GM18870 (cell line): ENCODE measurements at regions not wholly inside any gene's neighbourhood (a gene's known extent, or its start where the extent isn't known, plus 50 kb on each side); places are given as distances from the start of the nearest gene placed in this dataset.
"Not testable (repeated sequence)": the region's sequence is repeated elsewhere in the genome, so short reads cannot be mapped to it uniquely, and the experiment has no call there.

Experiments used
- ATAC-seq: cut with Tn5 transposase; IDR thresholded peaks from one replicate; pipeline ENCODE4 v1.9.1; 2021; ENCODE audit warnings: moderate library complexity; ENCODE audit not compliant: unreplicated experiment

GRCh38 chr9:108803428-108804065 is 52.2 kb downstream of the ACTL7B start:
- ATAC-seq, result no peak

- no peak for ATAC-seq
These were observed 52.8 kb downstream of the ACTL7B start for GRCh38 chr9:108802967-108803366.

- no peak for ATAC-seq
These were observed 53.8 kb downstream of the ACTL7B start for GRCh38 chr9:108801949-108802348.

GRCh38 chr9:108800632-108801099 is 55.1 kb downstream of the ACTL7B start:
- no peak for ATAC-seq

GRCh38 chr9:108793573-108793972 is 62.2 kb downstream of the ACTL7B start:
- no peak for ATAC-seq

- no peak for ATAC-seq
These were observed 66.0 kb downstream of the ACTL7B start for GRCh38 chr9:108789742-108790141.

DNA sequence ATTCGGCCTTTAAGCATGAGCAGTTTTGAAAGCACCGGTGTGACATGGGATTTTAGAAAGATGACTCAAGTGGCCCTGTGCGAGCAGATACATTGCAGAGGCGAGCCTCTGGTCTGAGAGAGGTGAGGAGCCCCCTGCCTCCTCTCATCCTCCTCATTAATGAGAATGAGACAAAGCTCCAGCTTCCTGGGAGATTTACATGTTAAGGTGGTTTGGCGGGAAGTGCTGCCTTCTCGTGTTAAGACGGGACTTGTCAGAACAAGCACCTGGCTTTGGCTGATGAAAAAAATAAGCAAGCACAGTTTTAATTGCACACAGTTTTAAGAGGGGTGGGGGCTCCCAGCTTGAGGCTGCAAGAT is 68.1 kb downstream of the ACTL7B start:
- no peak for ATAC-seq

DNA sequence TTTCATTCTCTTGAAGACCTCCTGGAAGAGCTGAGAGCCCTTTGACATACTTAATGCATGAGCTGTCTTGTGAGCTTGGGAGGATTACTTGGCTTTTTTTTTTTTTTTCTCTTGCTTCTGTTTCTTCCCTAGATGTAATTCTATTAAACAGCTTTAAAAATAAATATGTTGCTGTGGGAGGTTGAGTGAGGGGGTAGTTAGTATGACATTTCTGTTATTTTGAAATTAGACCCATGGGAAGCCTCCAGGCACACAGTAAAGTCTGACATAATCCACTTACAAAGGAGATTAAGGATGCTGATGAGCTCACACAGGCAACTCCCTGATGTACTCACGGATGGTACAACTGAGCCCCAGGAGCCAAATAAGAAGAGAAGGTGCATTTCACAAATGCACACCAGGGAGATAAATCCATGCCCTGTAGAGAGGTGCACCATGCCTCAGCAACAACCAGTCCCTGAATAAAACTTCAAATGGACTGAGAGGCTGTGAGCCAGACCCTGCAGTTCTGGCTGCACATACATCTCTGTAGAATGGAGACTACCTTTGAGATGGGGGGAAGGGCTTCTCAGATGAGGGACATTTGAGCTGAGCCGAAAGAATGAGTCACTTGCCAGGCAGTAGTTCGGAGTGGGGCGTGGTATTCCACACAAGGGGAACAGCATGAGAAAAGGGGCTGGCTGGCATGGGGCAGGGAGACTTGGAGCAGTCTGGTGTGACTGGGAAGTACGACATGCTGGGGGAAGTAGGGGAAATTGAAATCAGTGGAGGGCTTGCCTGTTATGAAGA is 68.7 kb downstream of the ACTL7B start:
- no peak for ATAC-seq

DNA sequence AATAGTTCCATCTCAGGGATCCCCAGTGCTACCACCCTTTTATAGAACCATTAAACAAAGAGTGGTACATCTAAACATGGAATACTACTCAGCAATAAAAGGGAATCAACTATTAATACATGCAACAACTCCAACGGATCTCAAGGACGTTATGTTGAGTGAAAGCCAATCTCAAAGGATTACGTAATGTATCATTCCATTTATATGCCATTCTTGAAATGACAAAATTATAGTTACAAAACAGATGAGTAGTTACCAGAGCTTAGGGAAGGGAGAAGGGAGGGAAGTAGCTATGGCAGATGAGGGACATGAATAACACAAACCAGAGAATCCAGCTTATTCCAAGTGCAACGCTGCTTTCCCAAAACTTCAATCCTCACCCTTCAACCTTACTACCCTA is 69.5 kb downstream of the ACTL7B start:
- no peak for ATAC-seq

GRCh38 chr9:108784998-108785397 is 70.8 kb downstream of the ACTL7B start:
- ATAC-seq, result no peak

DNA sequence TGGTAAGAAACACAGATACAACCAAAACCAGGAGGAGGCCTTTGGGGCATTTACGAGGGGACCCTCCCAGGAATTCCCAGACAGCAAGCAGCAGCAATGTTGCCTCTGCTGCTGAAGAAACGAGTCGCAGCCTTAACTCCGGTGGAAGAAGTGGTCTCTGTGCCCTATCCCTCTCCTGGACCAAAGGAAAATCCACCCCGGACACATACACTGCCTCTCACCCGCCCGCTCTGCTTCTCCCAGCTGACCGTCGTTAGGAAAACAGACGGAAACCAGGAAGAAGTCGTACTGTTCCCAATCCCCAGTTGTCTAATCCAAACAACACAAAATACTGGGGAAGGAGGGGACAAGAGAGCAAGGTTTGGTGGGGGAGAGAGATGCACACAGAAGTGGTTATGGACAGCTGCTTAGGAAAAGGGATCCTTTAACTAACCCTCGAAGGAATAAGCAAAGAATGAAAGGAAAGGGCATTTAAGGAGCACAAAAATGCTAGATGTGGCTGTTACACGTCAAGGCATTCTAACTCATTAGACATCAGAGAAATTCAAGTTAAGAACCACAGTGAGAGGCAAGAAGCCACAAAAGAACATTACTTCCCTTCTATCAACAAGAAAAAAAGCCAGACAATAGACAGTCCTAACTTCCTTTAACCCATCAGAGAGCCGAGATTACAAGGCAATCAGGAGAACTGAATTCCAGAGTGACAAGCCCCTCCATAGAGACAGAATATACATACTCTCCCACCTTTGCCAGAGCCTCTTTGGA is 71.9 kb downstream of the ACTL7B start:
- ATAC-seq, result no peak

DNA sequence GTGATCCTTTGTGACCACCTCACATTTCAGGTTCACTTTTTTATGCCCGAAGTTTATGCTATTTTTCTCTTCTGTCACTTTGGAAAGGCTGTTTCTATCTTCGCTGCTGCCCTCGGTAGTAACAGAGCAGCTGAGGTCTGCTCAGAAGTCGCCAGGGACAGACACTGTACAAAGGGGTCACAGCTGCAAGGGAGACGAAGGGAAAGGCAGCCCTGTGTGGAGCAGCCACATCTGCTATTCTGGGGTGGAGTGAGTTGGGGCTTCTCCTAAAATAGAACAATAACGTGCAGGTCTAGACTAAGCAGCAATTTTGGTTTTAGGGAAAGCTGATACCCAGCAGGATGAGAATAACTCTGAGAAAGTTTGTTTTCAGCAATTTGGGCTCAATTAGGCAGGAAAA is 72.5 kb downstream of the ACTL7B start:
- no peak for ATAC-seq

DNA sequence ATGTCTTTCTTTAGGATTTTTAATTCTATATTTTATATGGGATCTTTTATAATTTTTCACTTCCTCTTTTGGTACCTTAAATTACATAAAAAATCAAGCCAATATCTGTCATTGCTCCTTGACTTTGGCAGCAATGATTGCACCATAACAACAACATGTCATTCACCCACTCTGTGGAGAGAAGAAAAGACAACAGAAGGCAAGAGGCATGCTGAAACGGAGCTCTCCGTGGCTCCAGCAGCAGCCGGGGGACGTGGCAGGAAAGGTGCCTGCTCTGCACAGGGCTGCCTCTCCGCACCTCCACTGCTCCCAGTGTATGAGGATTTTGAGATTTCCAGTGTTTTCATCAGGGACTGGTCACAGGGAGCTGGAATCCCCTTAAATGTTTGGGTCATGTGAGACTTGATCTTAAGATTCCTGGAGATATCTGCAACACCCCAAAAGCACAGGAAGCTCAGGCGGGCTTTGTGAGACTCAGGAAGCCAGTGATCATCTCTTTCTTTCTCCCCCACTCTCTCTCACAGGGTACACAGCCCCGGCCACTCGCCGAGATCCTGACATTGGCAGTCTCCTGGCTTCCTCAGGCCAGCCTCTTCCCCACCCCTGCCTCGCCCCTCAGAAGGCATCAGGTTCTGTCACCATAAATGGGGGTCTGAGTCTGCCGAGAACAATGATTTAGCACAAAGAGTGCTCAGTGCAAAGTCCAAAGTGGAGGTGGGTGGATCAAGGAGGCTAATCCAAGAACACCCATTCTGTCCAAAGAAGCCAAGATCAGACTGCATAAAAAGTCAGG is 74.6 kb downstream of the ACTL7B start:
- no peak for ATAC-seq

GRCh38 chr9:108779551-108780325 is 76.0 kb downstream of the ACTL7B start:
- no peak for ATAC-seq

GRCh38 chr9:108776920-108777639 is 78.7 kb downstream of the ACTL7B start:
- ATAC-seq, result no peak

DNA sequence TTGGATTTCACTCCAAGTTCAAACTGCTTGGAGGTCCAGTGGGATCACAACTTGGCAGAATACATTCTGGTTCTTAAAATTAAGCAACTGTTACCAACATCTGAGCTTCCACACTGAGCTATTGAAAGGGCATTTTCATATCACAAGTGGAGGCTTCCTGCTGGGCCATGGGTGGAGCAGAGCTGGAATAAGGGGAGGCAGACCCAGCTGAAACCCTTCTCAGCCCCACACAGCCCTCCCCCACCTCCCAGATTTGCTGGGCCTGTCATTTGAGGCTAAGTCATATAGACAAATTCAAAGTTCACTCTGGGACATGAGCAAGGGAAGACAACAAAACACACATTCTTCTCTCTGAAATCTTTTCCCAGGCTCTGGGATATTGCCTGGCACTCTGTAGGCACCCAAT is 79.9 kb downstream of the ACTL7B start:
- no peak for ATAC-seq

DNA sequence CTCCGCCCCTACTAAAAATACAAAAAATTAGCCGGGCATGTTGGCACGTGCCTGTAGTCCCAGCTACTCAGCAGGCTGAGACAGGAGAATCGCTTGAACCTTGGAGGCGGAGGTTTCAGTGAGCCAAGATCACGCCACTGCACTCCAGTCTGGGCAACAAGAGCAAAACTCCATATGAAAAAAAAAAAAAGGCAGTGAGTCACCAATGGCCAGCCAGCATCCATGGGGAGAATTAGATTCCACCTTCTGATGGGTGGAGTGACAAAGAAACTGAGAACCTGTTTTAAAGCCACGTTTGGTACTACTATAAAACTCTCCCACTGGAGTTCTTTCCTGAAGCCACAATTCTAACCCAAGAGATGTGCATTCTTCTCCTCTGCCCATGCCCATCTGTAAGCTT is 81.7 kb downstream of the ACTL7B start:
- ATAC-seq, result not testable (repeated sequence)

GRCh38 chr9:108772301-108772894 is 83.4 kb downstream of the ACTL7B start:
- no peak for ATAC-seq

- no peak for ATAC-seq
These were observed 87.0 kb downstream of the ACTL7B start for GRCh38 chr9:108768744-108769143.
